ENCODE measurements at regions not wholly inside any gene's neighbourhood (a gene's known extent, or its start where the extent isn't known, plus 50 kb on each side); places are given as distances from the start of the nearest gene placed in this dataset.

DNA sequence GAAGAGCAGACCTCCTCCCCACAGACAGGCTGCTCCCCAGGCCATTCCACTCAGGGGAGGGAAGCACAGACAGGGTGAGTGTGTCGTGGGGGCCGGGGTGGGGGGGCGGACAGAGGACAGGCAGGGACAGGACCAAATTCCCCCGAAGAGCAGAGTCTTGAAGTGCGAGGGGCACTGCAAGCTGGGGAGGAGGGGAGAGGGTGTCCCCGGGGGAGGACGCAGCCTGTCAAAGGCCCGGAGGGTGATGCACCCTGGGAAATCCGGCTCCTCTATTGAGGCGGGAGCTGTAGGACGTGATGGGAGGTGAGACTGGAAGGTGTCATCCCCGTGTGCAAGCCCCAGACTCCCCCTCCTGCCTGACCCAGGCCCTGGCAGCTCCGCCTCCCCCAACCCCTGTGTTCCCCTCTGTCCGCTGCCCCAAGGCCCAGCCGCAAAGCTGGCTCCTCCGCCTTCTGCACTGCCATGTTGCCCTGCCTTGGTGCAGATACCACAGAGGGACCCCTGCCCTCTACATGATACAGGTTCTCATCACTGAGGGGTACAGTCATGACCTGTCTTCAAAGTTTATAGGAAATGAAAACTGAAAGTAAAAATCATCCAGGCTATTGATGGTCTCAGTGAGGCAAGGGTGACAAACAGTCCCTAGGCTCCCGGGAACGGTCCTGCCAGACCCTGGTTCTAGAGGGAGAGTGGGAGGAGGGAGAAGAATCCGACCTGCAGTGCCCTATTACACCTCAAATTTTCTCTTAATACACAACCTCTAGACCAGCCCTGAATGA, 76.3 kb upstream of the IQSEC1 start:
- no peak overlapping the region for H3K27ac ChIP-seq (ENCODE audit: control insufficient read depth, insufficient read depth)
- ChIA-PET SMC1A (ENCODE audit: uncharacterized antibody, unreplicated experiment) (no interaction called here), CTCF (no interaction called here), POLR2A (interaction anchor here (0.6 kb wide), 1 partner anchor 450 kb away, joined by 3 read pairs; no protein-coding TSS in a partner anchor), RAD21 (ENCODE audit: unreplicated experiment) (no interaction called here)
- H3K9ac ChIP-seq (ENCODE audit: control insufficient read depth, insufficient read depth, low read length), result no peak overlapping the region
- no peaks in the 10 kb centered on the region for H3K4me1 ChIP-seq (ENCODE audit: control insufficient read depth, insufficient read depth, low read length)
- H3K9me3 ChIP-seq (replicated peaks; ENCODE audit: control insufficient read depth, insufficient read depth, low read length), result no peaks in the 10 kb centered on the region; the same call in 2 of the 3 replicates
- H3K4me2 ChIP-seq (ENCODE audit: control insufficient read depth, insufficient read depth), result no peak overlapping the region
- H4K20me1 ChIP-seq (ENCODE audit: control insufficient read depth, insufficient read depth), result no peaks in the 10 kb centered on the region
- ATAC-seq, result peak; percentile 59
- no peaks in the 10 kb centered on the region for H3K27me3 ChIP-seq (replicated peaks in 1 of 2; ENCODE audit: control insufficient read depth in 2 of 2, insufficient read depth in 2 of 2, low read length in 1 of 2)
- H3K4me3 ChIP-seq, result no peak overlapping the region
- FAIRE-seq, result no peak
- BruUV-seq (replicated peaks), result no TSS peak
- 43% methylated on average over 15 of the region's 19 CpGs for WGBS (ENCODE audit: insufficient coverage, insufficient replicate concordance, low lambda C conversion rate, missing lambda C conversion rate)
- H3K36me3 ChIP-seq (ENCODE audit: control insufficient read depth in 2 of 2, insufficient read depth in 2 of 2, low read length in 1 of 2), result no peaks in the 10 kb centered on the region
- no peak for TF ChIP-seq GATAD2B (conservative IDR thresholded peaks at IDR 0.05; ENCODE audit: low read depth)
- TF ChIP-seq ZSCAN29 (IDR thresholded peaks at IDR 0.05), result no peak
- TF ChIP-seq, protein P1, sequence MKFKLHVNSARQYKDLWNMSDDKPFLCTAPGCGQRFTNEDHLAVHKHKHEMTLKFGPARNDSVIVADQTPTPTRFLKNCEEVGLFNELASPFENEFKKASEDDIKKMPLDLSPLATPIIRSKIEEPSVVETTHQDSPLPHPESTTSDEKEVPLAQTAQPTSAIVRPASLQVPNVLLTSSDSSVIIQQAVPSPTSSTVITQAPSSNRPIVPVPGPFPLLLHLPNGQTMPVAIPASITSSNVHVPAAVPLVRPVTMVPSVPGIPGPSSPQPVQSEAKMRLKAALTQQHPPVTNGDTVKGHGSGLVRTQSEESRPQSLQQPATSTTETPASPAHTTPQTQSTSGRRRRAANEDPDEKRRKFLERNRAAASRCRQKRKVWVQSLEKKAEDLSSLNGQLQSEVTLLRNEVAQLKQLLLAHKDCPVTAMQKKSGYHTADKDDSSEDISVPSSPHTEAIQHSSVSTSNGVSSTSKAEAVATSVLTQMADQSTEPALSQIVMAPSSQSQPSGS (IDR thresholded peaks at IDR 0.05; ENCODE audit: low read length), result no peak
- TF ChIP-seq, protein P2, sequence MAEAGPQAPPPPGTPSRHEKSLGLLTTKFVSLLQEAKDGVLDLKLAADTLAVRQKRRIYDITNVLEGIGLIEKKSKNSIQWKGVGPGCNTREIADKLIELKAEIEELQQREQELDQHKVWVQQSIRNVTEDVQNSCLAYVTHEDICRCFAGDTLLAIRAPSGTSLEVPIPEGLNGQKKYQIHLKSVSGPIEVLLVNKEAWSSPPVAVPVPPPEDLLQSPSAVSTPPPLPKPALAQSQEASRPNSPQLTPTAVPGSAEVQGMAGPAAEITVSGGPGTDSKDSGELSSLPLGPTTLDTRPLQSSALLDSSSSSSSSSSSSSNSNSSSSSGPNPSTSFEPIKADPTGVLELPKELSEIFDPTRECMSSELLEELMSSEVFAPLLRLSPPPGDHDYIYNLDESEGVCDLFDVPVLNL (IDR thresholded peaks at IDR 0.05; ENCODE audit: low read depth, low read length), result no peak
- no peak for TF ChIP-seq WRNIP1 (IDR thresholded peaks at IDR 0.05; ENCODE audit: borderline replicate concordance, low read depth, low read length)
- TF ChIP-seq, protein P3, sequence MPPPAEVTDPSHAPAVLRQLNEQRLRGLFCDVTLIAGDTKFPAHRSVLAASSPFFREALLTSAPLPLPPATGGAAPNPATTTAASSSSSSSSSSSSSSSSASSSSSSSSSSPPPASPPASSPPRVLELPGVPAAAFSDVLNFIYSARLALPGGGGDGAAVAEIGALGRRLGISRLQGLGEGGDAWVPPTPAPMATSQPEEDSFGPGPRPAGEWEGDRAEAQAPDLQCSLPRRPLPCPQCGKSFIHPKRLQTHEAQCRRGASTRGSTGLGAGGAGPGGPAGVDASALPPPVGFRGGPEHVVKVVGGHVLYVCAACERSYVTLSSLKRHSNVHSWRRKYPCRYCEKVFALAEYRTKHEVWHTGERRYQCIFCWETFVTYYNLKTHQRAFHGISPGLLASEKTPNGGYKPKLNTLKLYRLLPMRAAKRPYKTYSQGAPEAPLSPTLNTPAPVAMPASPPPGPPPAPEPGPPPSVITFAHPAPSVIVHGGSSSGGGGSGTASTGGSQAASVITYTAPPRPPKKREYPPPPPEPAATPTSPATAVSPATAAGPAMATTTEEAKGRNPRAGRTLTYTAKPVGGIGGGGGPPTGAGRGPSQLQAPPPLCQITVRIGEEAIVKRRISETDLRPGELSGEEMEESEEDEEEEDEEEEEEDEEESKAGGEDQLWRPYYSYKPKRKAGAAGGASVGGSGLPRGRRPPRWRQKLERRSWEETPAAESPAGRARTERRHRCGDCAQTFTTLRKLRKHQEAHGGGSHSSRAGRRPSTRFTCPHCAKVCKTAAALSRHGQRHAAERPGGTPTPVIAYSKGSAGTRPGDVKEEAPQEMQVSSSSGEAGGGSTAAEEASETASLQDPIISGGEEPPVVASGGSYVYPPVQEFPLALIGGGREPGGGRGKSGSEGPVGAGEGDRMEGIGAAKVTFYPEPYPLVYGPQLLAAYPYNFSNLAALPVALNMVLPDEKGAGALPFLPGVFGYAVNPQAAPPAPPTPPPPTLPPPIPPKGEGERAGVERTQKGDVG (CRISPR knock-in tag; IDR thresholded peaks at IDR 0.05), result no peak
- TF ChIP-seq EGR1 (IDR thresholded peaks at IDR 0.05; ENCODE audit: borderline replicate concordance in 1 of 2, low read depth in 2 of 2, low read length in 2 of 2), result no peak
- no peak for TF ChIP-seq JUND (IDR thresholded peaks at IDR 0.05; ENCODE audit: low read depth, low read length)
- TF ChIP-seq BHLHE40 (IDR thresholded peaks at IDR 0.05; ENCODE audit: borderline replicate concordance in 1 of 2, low read depth in 2 of 2, low read length in 1 of 2), result no peak
- no peak for TF ChIP-seq NBN (IDR thresholded peaks at IDR 0.05)
- TF ChIP-seq, protein P4, sequence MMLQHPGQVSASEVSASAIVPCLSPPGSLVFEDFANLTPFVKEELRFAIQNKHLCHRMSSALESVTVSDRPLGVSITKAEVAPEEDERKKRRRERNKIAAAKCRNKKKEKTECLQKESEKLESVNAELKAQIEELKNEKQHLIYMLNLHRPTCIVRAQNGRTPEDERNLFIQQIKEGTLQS (IDR thresholded peaks at IDR 0.05; ENCODE audit: borderline replicate concordance, extremely low read depth, low read depth, low read length), result no peak
- no peak for TF ChIP-seq MYC (IDR thresholded peaks at IDR 0.05; ENCODE audit: insufficient read depth, insufficient read length, insufficient replicate concordance, low read length, severe bottlenecking)
- intact Hi-C loops (cut with micrococcal nuclease; ENCODE audit: unreplicated experiment), result no loop called here
- H2AFZ ChIP-seq (ENCODE audit: control insufficient read depth, low read depth, low read length), result peak overlapping the region; percentile 34
- no peak for DNase-seq (ENCODE audit: low read depth, low spot score)
- no peaks in the 10 kb centered on the region for H3K79me2 ChIP-seq (ENCODE audit: control insufficient read depth, insufficient read depth, low read length)
- in situ Hi-C loops (cut with MboI), result no loop called here
